GM10266 (cell line): ENCODE measurements at regions not wholly inside any gene's neighbourhood (a gene's known extent, or its start where the extent isn't known, plus 50 kb on each side); places are given as distances from the start of the nearest gene placed in this dataset.

Source experiments
- DNase-seq: peaks from one replicate; pipeline ENCODE4 v3.0.0; 2012; ENCODE audit errors: extremely low spot score
- CTCF ChIP-seq: IDR thresholded peaks from 2 replicates; pipeline ENCODE4 v1.5.1; 2012; ENCODE audit warnings: mild to moderate bottlenecking, low read depth; ENCODE audit not compliant: control insufficient read depth, insufficient read depth; ENCODE audit errors: missing control alignments

GRCh38 chr2:12543076-12543977, 173.4 kb upstream of the TRIB2 start:
- no peak for TF ChIP-seq CTCF
- DNase-seq: no peak

GRCh38 chr2:12543978-12544558, 172.7 kb upstream of the TRIB2 start:
- DNase-seq: peak; percentile 14
- no peak for TF ChIP-seq CTCF

- TF ChIP-seq CTCF: no peak
Observed at GRCh38 chr2:12547566-12548170, 169.1 kb upstream of the TRIB2 start.

GRCh38 chr2:12548906-12549305, 167.8 kb upstream of the TRIB2 start:
- no peak for DNase-seq
- no peak for TF ChIP-seq CTCF

More at GRCh38 chr2:12547566-12548170, 169.1 kb upstream of the TRIB2 start:
- no peak for DNase-seq

- DNase-seq: no peak
Observed at GRCh38 chr2:12549641-12550040, 167.1 kb upstream of the TRIB2 start.

GRCh38 chr2:12552092-12552491, 164.6 kb upstream of the TRIB2 start:
- DNase-seq: no peak
- no peak for TF ChIP-seq CTCF

More at GRCh38 chr2:12549641-12550040, 167.1 kb upstream of the TRIB2 start:
- no peak for TF ChIP-seq CTCF

- DNase-seq: no peak
- no peak for TF ChIP-seq CTCF
Observed at GRCh38 chr2:12554224-12555011, 162.3 kb upstream of the TRIB2 start.
